ENCODE measurements at regions not wholly inside any gene's neighbourhood (a gene's known extent, or its start where the extent isn't known, plus 50 kb on each side); places are given as distances from the start of the nearest gene placed in this dataset.

DNA sequence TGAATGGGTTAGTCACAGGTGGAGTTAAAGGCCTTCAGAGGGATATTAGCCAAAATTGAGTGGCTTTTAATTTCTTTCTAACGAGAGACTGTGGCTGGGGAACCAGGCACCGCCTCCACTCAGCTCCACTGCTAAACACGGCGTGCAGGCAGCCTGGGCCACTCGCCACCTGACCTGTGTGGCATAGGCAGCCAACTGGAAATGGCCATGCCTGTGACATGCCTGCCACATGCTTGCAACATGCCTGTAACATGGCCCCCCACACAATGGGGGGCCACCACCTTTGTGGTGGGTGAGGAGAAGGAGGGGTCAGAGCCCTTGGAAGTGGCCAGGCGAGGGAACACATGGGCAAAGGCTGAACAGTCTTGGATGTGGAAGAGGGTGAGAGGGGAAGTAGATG, 60.1 kb upstream of the PAX2 start:
- no TSS peak for BruUV-seq (replicated peaks)
- POLR2A ChIA-PET = no interaction called here
- H3K4me1 Mint-ChIP-seq (ENCODE audit: low read depth, unreplicated experiment) = no peaks in the 10 kb centered on the region
- Histone ChIP-seq H3K27me3 (replicated peaks; ENCODE audit: control insufficient read depth, insufficient read depth, low read length) (peaks cover 7% of the 10 kb centered on the region), H3K4me1 (no peaks in the 10 kb centered on the region), H3K4me3 (ENCODE audit: low read depth, low read length) (no peak overlapping the region), H3K9me3 (no peaks in the 10 kb centered on the region), H3K36me3 (ENCODE audit: control insufficient read depth, insufficient read depth, low read length) (no peaks in the 10 kb centered on the region)
- TF ChIP-seq, protein P1, sequence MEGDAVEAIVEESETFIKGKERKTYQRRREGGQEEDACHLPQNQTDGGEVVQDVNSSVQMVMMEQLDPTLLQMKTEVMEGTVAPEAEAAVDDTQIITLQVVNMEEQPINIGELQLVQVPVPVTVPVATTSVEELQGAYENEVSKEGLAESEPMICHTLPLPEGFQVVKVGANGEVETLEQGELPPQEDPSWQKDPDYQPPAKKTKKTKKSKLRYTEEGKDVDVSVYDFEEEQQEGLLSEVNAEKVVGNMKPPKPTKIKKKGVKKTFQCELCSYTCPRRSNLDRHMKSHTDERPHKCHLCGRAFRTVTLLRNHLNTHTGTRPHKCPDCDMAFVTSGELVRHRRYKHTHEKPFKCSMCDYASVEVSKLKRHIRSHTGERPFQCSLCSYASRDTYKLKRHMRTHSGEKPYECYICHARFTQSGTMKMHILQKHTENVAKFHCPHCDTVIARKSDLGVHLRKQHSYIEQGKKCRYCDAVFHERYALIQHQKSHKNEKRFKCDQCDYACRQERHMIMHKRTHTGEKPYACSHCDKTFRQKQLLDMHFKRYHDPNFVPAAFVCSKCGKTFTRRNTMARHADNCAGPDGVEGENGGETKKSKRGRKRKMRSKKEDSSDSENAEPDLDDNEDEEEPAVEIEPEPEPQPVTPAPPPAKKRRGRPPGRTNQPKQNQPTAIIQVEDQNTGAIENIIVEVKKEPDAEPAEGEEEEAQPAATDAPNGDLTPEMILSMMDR (IDR thresholded peaks at IDR 0.05; ENCODE audit: insufficient read depth in 1 of 2, low read depth in 1 of 2, low read length in 1 of 2, severe bottlenecking in 1 of 2, unreplicated experiment in 1 of 2) = no peak
- H3K4me3 Mint-ChIP-seq (ENCODE audit: unreplicated experiment) = no peak overlapping the region
- CTCF ChIA-PET = interaction anchor here (0.7 kb wide), 1 partner anchor 49 kb away, joined by 6 read pairs; no protein-coding TSS in a partner anchor
- no peaks in the 10 kb centered on the region for H3K36me3 Mint-ChIP-seq (ENCODE audit: insufficient read depth, unreplicated experiment)
- no peaks in the 10 kb centered on the region for H3K9me3 Mint-ChIP-seq (ENCODE audit: unreplicated experiment)
- H3K27me3 Mint-ChIP-seq (ENCODE audit: insufficient read depth, unreplicated experiment) = peaks cover 48% of the 10 kb centered on the region
- no peak overlapping the region for H3K27ac Mint-ChIP-seq (ENCODE audit: unreplicated experiment)
- intact Hi-C loops (cut with micrococcal nuclease; ENCODE audit: unreplicated experiment) = no loop called here
- DNase-seq = no peak

DNA sequence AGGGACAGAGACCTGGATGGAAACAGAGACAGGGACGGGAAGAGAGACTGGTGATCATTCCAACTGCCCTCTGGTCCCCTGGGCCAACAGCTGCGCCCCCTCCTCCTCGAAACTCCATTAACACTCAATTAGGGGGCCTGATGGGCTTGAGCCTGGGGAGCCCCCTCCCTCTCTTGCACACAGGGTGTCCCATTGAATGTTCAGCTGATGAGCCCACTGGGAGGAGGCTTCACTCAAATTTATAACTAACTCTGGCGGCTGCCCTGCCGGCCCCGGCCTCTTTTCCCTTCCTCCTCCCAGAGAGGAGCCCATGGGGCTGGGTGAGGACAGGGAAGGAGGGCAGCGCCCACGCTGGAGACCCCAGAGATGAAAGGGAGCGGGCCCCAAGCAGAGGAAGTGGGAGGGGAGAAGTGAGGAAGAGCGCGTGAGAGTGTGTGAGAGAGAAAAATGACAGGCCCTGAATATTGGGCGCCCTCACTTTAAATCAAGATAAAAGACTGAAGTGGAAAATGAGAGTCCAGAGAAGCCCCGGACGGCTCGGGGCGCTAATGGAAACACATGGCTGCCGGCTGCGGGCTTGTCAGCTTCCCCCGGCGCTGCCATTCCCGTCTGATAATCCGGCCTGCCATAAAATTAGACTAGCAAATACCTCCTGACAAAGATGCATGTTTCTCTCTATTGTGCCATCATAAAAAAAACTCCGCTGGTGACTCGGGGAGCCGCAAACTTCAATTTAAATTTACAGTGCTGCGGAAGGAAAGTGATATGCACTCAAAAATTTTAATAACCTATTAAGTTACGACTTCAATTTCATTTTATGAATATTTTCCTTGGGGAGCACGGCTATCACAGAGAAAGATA, 58.0 kb upstream of the PAX2 start:
- no peak for DNase-seq
- no TSS peak for BruUV-seq (replicated peaks)
- Mint-ChIP-seq H3K4me3 (ENCODE audit: unreplicated experiment) (no peak overlapping the region), H3K9me3 (ENCODE audit: unreplicated experiment) (no peaks in the 10 kb centered on the region), H3K4me1 (ENCODE audit: low read depth, unreplicated experiment) (no peaks in the 10 kb centered on the region), H3K27me3 (ENCODE audit: insufficient read depth, unreplicated experiment) (peaks cover 56% of the 10 kb centered on the region), H3K27ac (ENCODE audit: unreplicated experiment) (no peak overlapping the region), H3K36me3 (ENCODE audit: insufficient read depth, unreplicated experiment) (no peaks in the 10 kb centered on the region)
- TF ChIP-seq, protein P1 (IDR thresholded peaks at IDR 0.05; ENCODE audit: insufficient read depth in 1 of 2, low read depth in 1 of 2, low read length in 1 of 2, severe bottlenecking in 1 of 2, unreplicated experiment in 1 of 2) = no peak
- no peaks in the 10 kb centered on the region for H3K9me3 ChIP-seq
- no peaks in the 10 kb centered on the region for H3K36me3 ChIP-seq (ENCODE audit: control insufficient read depth, insufficient read depth, low read length)
- POLR2A ChIA-PET = no interaction called here
- CTCF ChIA-PET = no interaction called here
- peaks cover 7% of the 10 kb centered on the region for H3K27me3 ChIP-seq (replicated peaks; ENCODE audit: control insufficient read depth, insufficient read depth, low read length)
- no peak overlapping the region for H3K4me3 ChIP-seq (ENCODE audit: low read depth, low read length)
- intact Hi-C loops (cut with micrococcal nuclease; ENCODE audit: unreplicated experiment) = no loop called here
- H3K4me1 ChIP-seq = no peaks in the 10 kb centered on the region

DNA sequence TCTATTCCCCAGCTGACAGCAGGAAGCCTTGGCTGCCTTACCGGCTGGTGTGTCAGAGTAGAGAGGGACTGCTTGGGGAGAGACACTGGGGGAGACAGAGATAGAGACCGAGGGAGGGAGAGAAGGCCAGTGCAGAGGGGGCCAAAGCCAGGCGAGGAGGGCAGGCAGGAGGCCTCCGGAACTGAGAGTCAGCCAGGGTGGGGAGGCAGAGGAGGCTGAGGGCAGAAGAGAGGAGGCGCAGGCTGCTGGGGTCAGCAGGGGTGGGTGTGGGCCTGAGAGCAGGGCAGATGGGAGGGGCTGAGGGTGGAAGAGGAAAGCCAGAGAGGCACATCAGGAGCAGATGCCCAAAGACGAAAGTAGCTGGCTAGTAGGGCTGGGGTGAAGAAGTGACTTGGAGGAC, 57.2 kb upstream of the PAX2 start:
- CTCF ChIA-PET = no interaction called here
- BruUV-seq (replicated peaks) = no TSS peak

More for the DNA sequence above, 57.2 kb upstream of the PAX2 start:
- Mint-ChIP-seq H3K4me1 (ENCODE audit: low read depth, unreplicated experiment) (no peaks in the 10 kb centered on the region), H3K27me3 (ENCODE audit: insufficient read depth, unreplicated experiment) (peaks cover 47% of the 10 kb centered on the region), H3K36me3 (ENCODE audit: insufficient read depth, unreplicated experiment) (no peaks in the 10 kb centered on the region), H3K4me3 (ENCODE audit: unreplicated experiment) (no peak overlapping the region), H3K9me3 (ENCODE audit: unreplicated experiment) (no peaks in the 10 kb centered on the region), H3K27ac (ENCODE audit: unreplicated experiment) (no peak overlapping the region)
- peaks cover 6% of the 10 kb centered on the region for H3K27me3 ChIP-seq (replicated peaks; ENCODE audit: control insufficient read depth, insufficient read depth, low read length)
- H3K4me1 ChIP-seq = no peaks in the 10 kb centered on the region
- no peaks in the 10 kb centered on the region for H3K9me3 ChIP-seq
- no peak overlapping the region for H3K4me3 ChIP-seq (ENCODE audit: low read depth, low read length)
- intact Hi-C loops (cut with micrococcal nuclease; ENCODE audit: unreplicated experiment) = no loop called here
- TF ChIP-seq, protein P1 (IDR thresholded peaks at IDR 0.05; ENCODE audit: insufficient read depth in 1 of 2, low read depth in 1 of 2, low read length in 1 of 2, severe bottlenecking in 1 of 2, unreplicated experiment in 1 of 2) = no peak
- POLR2A ChIA-PET = no interaction called here
- H3K36me3 ChIP-seq (ENCODE audit: control insufficient read depth, insufficient read depth, low read length) = no peaks in the 10 kb centered on the region
- DNase-seq = no peak

All from Caco-2 (cell line).